Sigmoid colon (tissue), 4 donors: ENCODE measurements at regions not wholly inside any gene's neighbourhood (a gene's known extent, or its start where the extent isn't known, plus 50 kb on each side); places are given as distances from the start of the nearest gene placed in this dataset.

Experiments used
- EP300 ChIP-seq, 4 donors: sonication (generic); formaldehyde crosslinking; IDR thresholded peaks; one replicate each; pipeline ENCODE4 v1.6.1; 2017; ENCODE audit warnings: antibody characterized with exemption in 4 of 4
- POLR2A ChIP-seq, 2 donors: fragments of 450-650 bp; IDR thresholded peaks; one replicate each; pipeline ENCODE4 v1.6.1; 2016; ENCODE audit warnings: antibody characterized with exemption in 2 of 2, mild to moderate bottlenecking in 2 of 2, moderate library complexity in 2 of 2
- POLR2AphosphoS5 ChIP-seq, 4 donors: sonication (generic); formaldehyde crosslinking; IDR thresholded peaks; one replicate each; pipeline ENCODE4 v1.6.1; 2017; ENCODE audit warnings: antibody characterized with exemption in 4 of 4
- TF ChIP-seq, protein P1 (sequence below), 4 experiments: fragments of 450-650 bp in 3 of 4; fragments of 200-600 bp in 1 of 4; IDR thresholded peaks; one replicate each; pipeline ENCODE4 v1.5.1; 2016 to 2019; ENCODE audit warnings: antibody characterized with exemption in 4 of 4, mild to moderate bottlenecking in 3 of 4, moderate library complexity in 2 of 4

DNA sequence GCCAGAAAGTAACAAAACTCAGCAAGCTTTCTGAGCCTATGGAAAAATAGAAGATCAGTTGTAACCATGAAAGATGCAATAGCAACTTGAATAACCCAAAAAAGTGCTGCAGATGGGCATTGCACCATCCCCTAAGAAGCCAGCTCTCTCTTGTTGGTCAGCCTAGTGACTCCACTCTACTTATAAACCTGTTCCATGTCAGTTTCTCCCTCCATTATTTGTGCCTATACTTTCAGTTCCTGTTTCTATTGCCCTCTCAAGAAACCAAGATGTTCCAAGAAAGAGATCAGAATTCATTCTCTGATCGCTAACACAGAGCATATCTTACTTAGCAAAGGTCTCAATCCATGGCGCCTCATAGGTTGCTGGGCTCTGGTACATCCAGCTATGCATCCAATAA is 170.3 kb upstream of the MAP2 start:
- TF ChIP-seq POLR2A (IDR thresholded peaks at IDR 0.05) (no peak), EP300 (IDR thresholded peaks at IDR 0.05) (no peak), POLR2AphosphoS5 (IDR thresholded peaks at IDR 0.05) (no peak)
- TF ChIP-seq, protein P1, sequence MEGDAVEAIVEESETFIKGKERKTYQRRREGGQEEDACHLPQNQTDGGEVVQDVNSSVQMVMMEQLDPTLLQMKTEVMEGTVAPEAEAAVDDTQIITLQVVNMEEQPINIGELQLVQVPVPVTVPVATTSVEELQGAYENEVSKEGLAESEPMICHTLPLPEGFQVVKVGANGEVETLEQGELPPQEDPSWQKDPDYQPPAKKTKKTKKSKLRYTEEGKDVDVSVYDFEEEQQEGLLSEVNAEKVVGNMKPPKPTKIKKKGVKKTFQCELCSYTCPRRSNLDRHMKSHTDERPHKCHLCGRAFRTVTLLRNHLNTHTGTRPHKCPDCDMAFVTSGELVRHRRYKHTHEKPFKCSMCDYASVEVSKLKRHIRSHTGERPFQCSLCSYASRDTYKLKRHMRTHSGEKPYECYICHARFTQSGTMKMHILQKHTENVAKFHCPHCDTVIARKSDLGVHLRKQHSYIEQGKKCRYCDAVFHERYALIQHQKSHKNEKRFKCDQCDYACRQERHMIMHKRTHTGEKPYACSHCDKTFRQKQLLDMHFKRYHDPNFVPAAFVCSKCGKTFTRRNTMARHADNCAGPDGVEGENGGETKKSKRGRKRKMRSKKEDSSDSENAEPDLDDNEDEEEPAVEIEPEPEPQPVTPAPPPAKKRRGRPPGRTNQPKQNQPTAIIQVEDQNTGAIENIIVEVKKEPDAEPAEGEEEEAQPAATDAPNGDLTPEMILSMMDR (IDR thresholded peaks at IDR 0.05): no peak
